ENCODE measurements at regions not wholly inside any gene's neighbourhood (a gene's known extent, or its start where the extent isn't known, plus 50 kb on each side); places are given as distances from the start of the nearest gene placed in this dataset.

GRCh38 chr12:16119618-16120415, 157.7 kb downstream of the SLC15A5 start:
- Histone ChIP-seq H3K4me1 (ENCODE audit: insufficient read depth) (no peaks in the 10 kb centered on the region), H4K20me1 (replicated peaks; ENCODE audit: insufficient read depth) (no peaks in the 10 kb centered on the region), H3K4me2 (no peak overlapping the region), H2AFZ (no peak overlapping the region), H3K36me3 (ENCODE audit: insufficient read depth) (no peaks in the 10 kb centered on the region), H3K4me3 (no peak overlapping the region), H3F3A (replicated peaks; ENCODE audit: low read depth) (no peaks in the 10 kb centered on the region), H3K9me2 (ENCODE audit: insufficient read depth) (peaks cover 3% of the 10 kb centered on the region; the same call in 1 of the 2 replicates), H3K27ac (ENCODE audit: low read depth) (no peak overlapping the region), H3K27me3 (ENCODE audit: insufficient read depth) (no peaks in the 10 kb centered on the region), H3K79me2 (replicated peaks; ENCODE audit: insufficient read depth) (no peaks in the 10 kb centered on the region)
- DNase-seq (ENCODE audit: low spot score), result no peak
- Mint-ChIP-seq H3K27me3 (ENCODE audit: insufficient read depth, low read depth, poor library complexity) (peaks cover 3% of the 10 kb centered on the region), H3K36me3 (ENCODE audit: low read depth) (no peaks in the 10 kb centered on the region), H3K4me1 (peaks cover 12% of the 10 kb centered on the region; the same call in 2 of the 3 replicates), H3K9me3 (no peaks in the 10 kb centered on the region), H3K27ac (no peak overlapping the region), H3K4me3 (no peak overlapping the region)
- ATAC-seq, result no peak
- TF ChIP-seq ZNF331 (CRISPR knock-in tag; IDR thresholded peaks at IDR 0.05; ENCODE audit: low read depth) (no peak), STAT1 (IDR thresholded peaks at IDR 0.05; ENCODE audit: unreplicated experiment) (no peak), ZNF114 (CRISPR knock-in tag; IDR thresholded peaks at IDR 0.05) (no peak), EZH2phosphoT487 (IDR thresholded peaks at IDR 0.05; ENCODE audit: unreplicated experiment) (no peak), CREB1 (CRISPR knock-in tag; IDR thresholded peaks at IDR 0.05; ENCODE audit: low read depth) (no peak), JUNB (IDR thresholded peaks at IDR 0.05; ENCODE audit: unreplicated experiment) (no peak), CTCF (conservative IDR thresholded peaks at IDR 0.05; ENCODE audit: low read depth in 2 of 2) (no peak), EZH2 (IDR thresholded peaks at IDR 0.05; ENCODE audit: low read depth, unreplicated experiment) (no peak), REST (IDR thresholded peaks at IDR 0.05; ENCODE audit: unreplicated experiment) (no peak), NANOG (IDR thresholded peaks at IDR 0.05; ENCODE audit: borderline replicate concordance) (no peak), ZNF462 (CRISPR knock-in tag; IDR thresholded peaks at IDR 0.05) (no peak), POLR2AphosphoS5 (IDR thresholded peaks at IDR 0.05; ENCODE audit: low read depth) (no peak)
- TF ChIP-seq, protein P1, sequence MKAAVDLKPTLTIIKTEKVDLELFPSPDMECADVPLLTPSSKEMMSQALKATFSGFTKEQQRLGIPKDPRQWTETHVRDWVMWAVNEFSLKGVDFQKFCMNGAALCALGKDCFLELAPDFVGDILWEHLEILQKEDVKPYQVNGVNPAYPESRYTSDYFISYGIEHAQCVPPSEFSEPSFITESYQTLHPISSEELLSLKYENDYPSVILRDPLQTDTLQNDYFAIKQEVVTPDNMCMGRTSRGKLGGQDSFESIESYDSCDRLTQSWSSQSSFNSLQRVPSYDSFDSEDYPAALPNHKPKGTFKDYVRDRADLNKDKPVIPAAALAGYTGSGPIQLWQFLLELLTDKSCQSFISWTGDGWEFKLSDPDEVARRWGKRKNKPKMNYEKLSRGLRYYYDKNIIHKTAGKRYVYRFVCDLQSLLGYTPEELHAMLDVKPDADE (IDR thresholded peaks at IDR 0.05), result no peak

All from GM23338 (cell line).